ENCODE measurements at regions not wholly inside any gene's neighbourhood (a gene's known extent, or its start where the extent isn't known, plus 50 kb on each side); places are given as distances from the start of the nearest gene placed in this dataset.

GRCh38 chr1:93776728-93777127, 95.1 kb upstream of the BCAR3 start:
- no peak overlapping the region for H3K27ac ChIP-seq
- no peak for DNase-seq
- TF ChIP-seq POLR2A (IDR thresholded peaks at IDR 0.05) (no peak), CTCF (IDR thresholded peaks at IDR 0.05) (no peak)
- H3K4me1 ChIP-seq = no peaks in the 10 kb centered on the region
- no peak overlapping the region for H3K4me3 ChIP-seq
- H3K9me3 ChIP-seq = no peaks in the 10 kb centered on the region
- 66 to 69% methylated on average over 3 of the region's 3 CpGs for WGBS, 2 donors
- H3K27me3 ChIP-seq = no peaks in the 10 kb centered on the region
- H3K36me3 ChIP-seq (replicated peaks in 1 of 2; ENCODE audit: insufficient read depth in 1 of 2, low read depth in 2 of 2) = no peaks in the 10 kb centered on the region
- intact Hi-C loops (cut with DNase I) = no loop called here
- no peak for ATAC-seq

DNA sequence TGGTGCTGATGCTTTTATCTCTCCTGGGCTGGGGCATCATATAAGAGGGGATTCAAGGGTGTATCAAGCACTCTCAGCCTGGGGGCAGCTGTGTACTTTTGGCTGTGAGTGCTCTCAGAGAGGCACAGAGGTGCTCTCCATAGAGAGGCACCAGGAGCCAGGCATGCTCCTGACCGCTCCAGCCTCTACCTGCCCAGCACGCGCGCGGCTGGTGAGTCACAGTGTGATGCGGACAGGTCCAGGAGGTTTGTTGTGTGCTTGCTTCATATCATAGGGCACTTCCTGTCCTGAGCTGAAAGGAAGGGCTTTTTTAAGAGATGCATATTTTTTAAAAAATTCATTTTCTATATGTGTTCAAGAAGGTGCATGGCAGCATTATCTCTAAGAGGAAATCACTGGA, 93.6 kb upstream of the BCAR3 start:
- H3K27me3 ChIP-seq = no peaks in the 10 kb centered on the region
- no peak for DNase-seq
- ATAC-seq = no peak
- TF ChIP-seq CTCF (IDR thresholded peaks at IDR 0.05) (no peak), POLR2A (IDR thresholded peaks at IDR 0.05) (no peak)
- no peaks in the 10 kb centered on the region for H3K36me3 ChIP-seq (replicated peaks in 1 of 2; ENCODE audit: insufficient read depth in 1 of 2, low read depth in 2 of 2)
- WGBS, 2 donors = 96 to 98% methylated on average over 6 of the region's 6 CpGs
- no peak overlapping the region for H3K4me3 ChIP-seq
- H3K27ac ChIP-seq = no peak overlapping the region
- no peaks in the 10 kb centered on the region for H3K4me1 ChIP-seq
- intact Hi-C loops (cut with DNase I) = no loop called here
- no peaks in the 10 kb centered on the region for H3K9me3 ChIP-seq

DNA sequence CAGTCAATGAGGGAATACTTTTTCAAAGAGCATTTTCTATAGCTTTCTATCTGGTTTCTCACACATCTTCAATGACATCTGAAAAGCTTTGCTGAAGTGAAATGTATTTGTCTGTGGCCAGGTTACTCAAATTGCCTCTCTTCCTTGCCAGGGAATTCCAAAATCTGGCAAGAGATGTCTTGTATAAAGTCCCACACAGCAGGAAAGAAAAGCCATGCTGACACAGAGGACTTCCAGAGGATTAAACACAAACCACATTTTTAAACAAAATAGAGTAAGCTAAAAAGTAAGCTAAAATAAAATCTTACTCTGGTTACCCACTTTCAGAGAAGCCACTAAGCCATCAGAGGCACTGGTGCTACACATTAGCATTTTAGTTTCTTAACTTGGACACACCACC, 93.1 kb upstream of the BCAR3 start:
- no peaks in the 10 kb centered on the region for H3K27me3 ChIP-seq
- intact Hi-C loops (cut with DNase I) = no loop called here
- no peaks in the 10 kb centered on the region for H3K4me1 ChIP-seq
- H3K4me3 ChIP-seq = no peak overlapping the region
- H3K27ac ChIP-seq = no peak overlapping the region
- DNase-seq (no peak), ATAC-seq (no peak)
- H3K9me3 ChIP-seq = no peaks in the 10 kb centered on the region
- no peaks in the 10 kb centered on the region for H3K36me3 ChIP-seq (replicated peaks in 1 of 2; ENCODE audit: insufficient read depth in 1 of 2, low read depth in 2 of 2)
- no peak for TF ChIP-seq CTCF (IDR thresholded peaks at IDR 0.05)
- no peak for TF ChIP-seq POLR2A (IDR thresholded peaks at IDR 0.05)

GRCh38 chr1:93773049-93773838, 91.6 kb upstream of the BCAR3 start:
- intact Hi-C loops (cut with DNase I) = no loop called here
- 70 to 77% methylated on average over 2 of the region's 2 CpGs for WGBS, 2 donors
- Histone ChIP-seq H3K9me3 (no peaks in the 10 kb centered on the region), H3K4me3 (no peak overlapping the region), H3K4me1 (peaks cover 6% of the 10 kb centered on the region), H3K27ac (no peak overlapping the region), H3K27me3 (no peaks in the 10 kb centered on the region), H3K36me3 (replicated peaks in 1 of 2; ENCODE audit: insufficient read depth in 1 of 2, low read depth in 2 of 2) (no peaks in the 10 kb centered on the region)
- ATAC-seq (no peak), DNase-seq (no peak)
- TF ChIP-seq POLR2A (IDR thresholded peaks at IDR 0.05) (no peak), CTCF (IDR thresholded peaks at IDR 0.05) (no peak)

DNA sequence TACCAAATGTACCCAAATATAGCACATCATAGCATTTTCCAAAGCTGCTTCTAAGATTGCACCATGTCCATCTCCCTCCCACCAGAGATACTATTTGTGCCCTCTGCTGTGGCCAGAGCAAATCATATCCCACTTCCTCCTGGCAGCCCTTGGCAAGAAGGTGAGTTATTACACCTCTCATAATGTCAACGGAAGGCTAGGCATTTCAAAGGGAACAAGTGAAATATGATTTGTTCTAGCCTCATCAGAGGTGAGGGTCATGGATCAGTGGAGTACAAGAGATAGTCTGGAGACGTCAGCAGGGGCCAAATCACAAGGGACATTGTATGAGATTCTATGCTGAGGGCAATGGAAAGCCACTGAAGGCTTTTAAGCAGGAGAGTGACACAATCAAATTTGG, 90.2 kb upstream of the BCAR3 start:
- H3K27me3 ChIP-seq = no peaks in the 10 kb centered on the region
- no peak overlapping the region for H3K27ac ChIP-seq
- no peaks in the 10 kb centered on the region for H3K9me3 ChIP-seq
- H3K36me3 ChIP-seq (replicated peaks in 1 of 2; ENCODE audit: insufficient read depth in 1 of 2, low read depth in 2 of 2) = no peaks in the 10 kb centered on the region
- 72 to 82% methylated on average over 2 of the region's 2 CpGs for WGBS, 2 donors
- ATAC-seq (no peak), DNase-seq (no peak)
- peaks cover 6% of the 10 kb centered on the region for H3K4me1 ChIP-seq
- TF ChIP-seq CTCF (IDR thresholded peaks at IDR 0.05) = no peak
- TF ChIP-seq POLR2A (IDR thresholded peaks at IDR 0.05) = no peak
- no peak overlapping the region for H3K4me3 ChIP-seq
- intact Hi-C loops (cut with DNase I) = no loop called here

Measured in body of pancreas (tissue), 4 donors.